H9 (cell line): ENCODE measurements at regions not wholly inside any gene's neighbourhood (a gene's known extent, or its start where the extent isn't known, plus 50 kb on each side); places are given as distances from the start of the nearest gene placed in this dataset.

ENCODE experiments used
- DNase-seq: peaks from one replicate; pipeline ENCODE4 v3.0.0-alpha.2; 2017
- H2AFZ ChIP-seq: one replicate; pipeline ENCODE4 v1.6.1; 2013; ENCODE audit warnings: mild to moderate bottlenecking, low read length, control low read depth, moderate library complexity
- H2AK5ac ChIP-seq: 2 replicates; pipeline ENCODE4 v1.6.1; 2013; ENCODE audit warnings: low read length, control low read depth, mixed read lengths; ENCODE audit not compliant: insufficient read length
- H2BK120ac ChIP-seq: one replicate; pipeline ENCODE4 v1.6.1; 2013; ENCODE audit warnings: low read depth, mild to moderate bottlenecking, low read length, control low read depth, inconsistent platforms; ENCODE audit not compliant: poor library complexity, severe bottlenecking
- H2BK12ac ChIP-seq: 2 replicates; pipeline ENCODE4 v1.6.1; 2013; ENCODE audit warnings: low read length, control low read depth, mixed read lengths, low read depth; ENCODE audit not compliant: insufficient read length
- H2BK15ac ChIP-seq: 2 replicates; pipeline ENCODE4 v1.6.1; 2013; ENCODE audit warnings: low read depth, low read length, control low read depth
- H2BK20ac ChIP-seq: one replicate; pipeline ENCODE4 v1.6.1; 2013; ENCODE audit warnings: low read depth, mild to moderate bottlenecking, low read length, control low read depth, inconsistent platforms; ENCODE audit not compliant: poor library complexity, severe bottlenecking
- H2BK5ac ChIP-seq: 2 replicates; pipeline ENCODE4 v1.6.1; 2013; ENCODE audit warnings: low read length, control low read depth, mixed read lengths; ENCODE audit not compliant: insufficient read length
- H3K14ac ChIP-seq: 2 replicates; pipeline ENCODE4 v1.6.1; 2013; ENCODE audit warnings: low read length, control low read depth; ENCODE audit not compliant: insufficient read depth
- H3K18ac ChIP-seq: 2 replicates; pipeline ENCODE4 v1.6.1; 2013; ENCODE audit warnings: low read depth, mild to moderate bottlenecking, mixed read lengths, low read length, control low read depth; ENCODE audit not compliant: insufficient read length
- H3K23ac ChIP-seq: 2 replicates; pipeline ENCODE4 v1.6.1; 2013; ENCODE audit warnings: low read length, control low read depth, mixed read lengths, low read depth; ENCODE audit not compliant: insufficient read length
- H3K23me2 ChIP-seq: 2 replicates; pipeline ENCODE4 v1.6.1; 2013; ENCODE audit warnings: low read depth, mild to moderate bottlenecking, mixed read lengths, low read length, control low read depth; ENCODE audit not compliant: insufficient read length, poor library complexity, severe bottlenecking
- H3K27ac ChIP-seq: 2 replicates; pipeline ENCODE4 v1.5.1; 2013; ENCODE audit warnings: low read length, control low read depth, mixed read lengths, low read depth; ENCODE audit not compliant: insufficient read length
- H3K27me3 ChIP-seq: 2 replicates; pipeline ENCODE4 v1.6.1; 2013; ENCODE audit warnings: low read length, control low read depth, inconsistent platforms; ENCODE audit not compliant: insufficient read depth
- H3K4ac ChIP-seq: 2 replicates; pipeline ENCODE4 v1.6.1; 2013; ENCODE audit warnings: low read depth, mild to moderate bottlenecking, control low read depth, inconsistent platforms, low read length, moderate library complexity
- H3K4me1 ChIP-seq: 2 replicates; pipeline ENCODE4 v1.6.1; 2013; ENCODE audit warnings: low read length, control low read depth, inconsistent platforms; ENCODE audit not compliant: insufficient read depth
- H3K4me2 ChIP-seq: 2 replicates; pipeline ENCODE4 v1.6.1; 2013; ENCODE audit warnings: low read length, control low read depth, mixed read lengths; ENCODE audit not compliant: insufficient read length, insufficient read depth
- H3K56ac ChIP-seq: 2 replicates; pipeline ENCODE4 v1.6.1; 2013; ENCODE audit warnings: low read depth, mild to moderate bottlenecking, mixed read lengths, low read length, control low read depth; ENCODE audit not compliant: insufficient read length
- H3K79me1 ChIP-seq: 2 replicates; pipeline ENCODE4 v1.6.1; 2013; ENCODE audit warnings: low read depth, mild to moderate bottlenecking, moderate library complexity, low read length, control low read depth, inconsistent platforms; ENCODE audit not compliant: insufficient read depth, poor library complexity, severe bottlenecking
- H3K79me2 ChIP-seq: 2 replicates; pipeline ENCODE4 v1.6.1; 2013; ENCODE audit warnings: low read length, control low read depth, inconsistent platforms; ENCODE audit not compliant: insufficient read depth
- H3K9ac ChIP-seq: 2 replicates; pipeline ENCODE4 v1.6.1; 2013; ENCODE audit warnings: low read length, control low read depth, mixed read lengths; ENCODE audit not compliant: insufficient read length; ENCODE audit errors: extremely low read depth
- H3K9me3 ChIP-seq: one replicate; pipeline ENCODE4 v1.6.1; 2013; ENCODE audit warnings: low read depth, low read length, inconsistent platforms; ENCODE audit not compliant: control insufficient read depth
- H3T11ph ChIP-seq: one replicate; pipeline ENCODE4 v1.6.1; 2013; ENCODE audit warnings: mild to moderate bottlenecking, low read length, control low read depth, inconsistent platforms
- H4K20me1 ChIP-seq: one replicate; pipeline ENCODE4 v1.6.1; 2013; ENCODE audit not compliant: control insufficient read depth, insufficient read length, insufficient read depth
- H4K5ac ChIP-seq: 2 replicates; pipeline ENCODE4 v1.6.1; 2013; ENCODE audit warnings: low read depth, mild to moderate bottlenecking, mixed read lengths, low read length, control low read depth; ENCODE audit not compliant: insufficient read length
- H4K8ac ChIP-seq: replicated peaks from 2 replicates; pipeline ENCODE4 v1.6.1; 2013; ENCODE audit warnings: low read length, control low read depth, mixed read lengths, low read depth; ENCODE audit not compliant: insufficient read length
- H4K91ac ChIP-seq: 2 replicates; pipeline ENCODE4 v1.6.1; 2013; ENCODE audit warnings: low read depth, mild to moderate bottlenecking, moderate library complexity, mixed read lengths, low read length, control low read depth; ENCODE audit not compliant: insufficient read length
- H3K27ac Mint-ChIP-seq, 3 experiments: 2 replicates in 2 of 3; 3 replicates in 1 of 3; pipeline ENCODE4 v1.8.0; 2020 to 2021; ENCODE audit warnings: mixed read lengths in 3 of 3, mild to moderate bottlenecking in 1 of 3, moderate library complexity in 1 of 3
- H3K27me3 Mint-ChIP-seq: 2 replicates; pipeline ENCODE4 v1.8.0; 2021; ENCODE audit warnings: low read depth, mild to moderate bottlenecking, moderate library complexity, mixed read lengths
- H3K36me3 Mint-ChIP-seq, 3 experiments: 2 replicates in 2 of 3; 3 replicates in 1 of 3; pipeline ENCODE4 v1.8.0; 2020 to 2021; ENCODE audit warnings: low read depth in 3 of 3, mixed read lengths in 3 of 3; ENCODE audit not compliant: insufficient read depth in 1 of 3
- H3K4me1 Mint-ChIP-seq, 2 experiments: 2 replicates each; pipeline ENCODE4 v1.8.0; 2020; ENCODE audit warnings: mixed read lengths in 2 of 2
- H3K4me3 Mint-ChIP-seq, 2 experiments: 2 replicates in 1 of 2; 3 replicates in 1 of 2; pipeline ENCODE4 v1.8.0; 2020 to 2021; ENCODE audit warnings: mild to moderate bottlenecking in 2 of 2, mixed read lengths in 2 of 2, moderate library complexity in 1 of 2
- H3K9me3 Mint-ChIP-seq, 2 experiments: 2 replicates in 1 of 2; 3 replicates in 1 of 2; pipeline ENCODE4 v1.8.0; 2020; ENCODE audit warnings: mild to moderate bottlenecking in 2 of 2, mixed read lengths in 2 of 2, moderate library complexity in 1 of 2
- WGBS: extraction: QIAGEN DNeasy Blood & Tissue Kit; methylation state at CpG from one replicate; pipeline ENCODE4 v1.1.7; 2013; ENCODE audit warnings: missing lambda C conversion rate, low lambda C conversion rate, mixed read lengths; ENCODE audit not compliant: insufficient read length; ENCODE audit errors: extremely low coverage; 5-methylcytosine and 5-hydroxymethylcytosine counted together
- TF ChIP-seq, protein P1 (sequence below): fragments of 200-600 bp; sonication (generic); conservative IDR thresholded peaks from 3 replicates; pipeline ENCODE4 v1.8.0; 2021; ENCODE audit warnings: antibody characterized with exemption, mild to moderate bottlenecking

DNA sequence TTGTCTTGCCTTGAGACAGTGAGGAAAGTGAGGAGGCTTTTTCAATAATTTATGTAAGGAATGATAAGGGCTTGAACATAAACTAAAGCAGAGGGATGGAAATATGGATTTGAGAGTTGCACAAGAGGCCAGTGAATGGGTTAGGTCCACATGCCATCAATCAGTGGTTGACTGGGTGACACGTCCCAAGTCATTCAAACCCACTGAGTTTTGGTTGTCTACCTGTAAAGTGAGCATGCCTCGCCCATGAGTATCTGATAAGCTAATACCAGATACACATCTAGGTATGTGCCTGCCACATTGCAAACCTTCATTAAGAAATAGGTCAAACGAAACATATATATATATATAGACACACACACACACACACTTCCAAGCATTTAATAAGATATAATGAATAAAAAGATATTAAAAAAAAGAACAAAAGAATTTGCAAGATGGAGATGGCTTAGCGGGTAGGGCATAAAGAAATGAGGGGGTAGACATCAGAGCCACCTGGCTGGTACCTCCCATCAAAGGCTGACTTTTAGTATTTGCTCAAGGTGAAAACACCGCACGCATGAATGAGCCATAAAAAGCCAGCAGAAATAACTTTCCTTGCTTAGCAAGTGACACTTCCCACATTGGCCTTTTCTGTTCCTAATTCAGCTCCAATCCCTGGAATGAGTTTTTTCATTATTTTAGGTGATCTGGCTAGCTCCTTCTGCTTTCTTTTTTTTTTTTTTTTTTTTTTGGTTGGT, 109.1 kb upstream of the GGTLC1 start:
- no peak for DNase-seq
- TF ChIP-seq, protein P1, sequence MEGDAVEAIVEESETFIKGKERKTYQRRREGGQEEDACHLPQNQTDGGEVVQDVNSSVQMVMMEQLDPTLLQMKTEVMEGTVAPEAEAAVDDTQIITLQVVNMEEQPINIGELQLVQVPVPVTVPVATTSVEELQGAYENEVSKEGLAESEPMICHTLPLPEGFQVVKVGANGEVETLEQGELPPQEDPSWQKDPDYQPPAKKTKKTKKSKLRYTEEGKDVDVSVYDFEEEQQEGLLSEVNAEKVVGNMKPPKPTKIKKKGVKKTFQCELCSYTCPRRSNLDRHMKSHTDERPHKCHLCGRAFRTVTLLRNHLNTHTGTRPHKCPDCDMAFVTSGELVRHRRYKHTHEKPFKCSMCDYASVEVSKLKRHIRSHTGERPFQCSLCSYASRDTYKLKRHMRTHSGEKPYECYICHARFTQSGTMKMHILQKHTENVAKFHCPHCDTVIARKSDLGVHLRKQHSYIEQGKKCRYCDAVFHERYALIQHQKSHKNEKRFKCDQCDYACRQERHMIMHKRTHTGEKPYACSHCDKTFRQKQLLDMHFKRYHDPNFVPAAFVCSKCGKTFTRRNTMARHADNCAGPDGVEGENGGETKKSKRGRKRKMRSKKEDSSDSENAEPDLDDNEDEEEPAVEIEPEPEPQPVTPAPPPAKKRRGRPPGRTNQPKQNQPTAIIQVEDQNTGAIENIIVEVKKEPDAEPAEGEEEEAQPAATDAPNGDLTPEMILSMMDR: no peak
- H2BK5ac ChIP-seq: no peak overlapping the region
- no peak overlapping the region for H2BK20ac ChIP-seq
- H2AK5ac ChIP-seq: no peak overlapping the region
- H3K27ac Mint-ChIP-seq: no peak overlapping the region
- H4K20me1 ChIP-seq: no peaks in the 10 kb centered on the region
- no peak overlapping the region for H3K23ac ChIP-seq
- no peak overlapping the region for H2AFZ ChIP-seq
- no peak overlapping the region for H3K9ac ChIP-seq
- no peaks in the 10 kb centered on the region for H3K79me1 ChIP-seq
- no peaks in the 10 kb centered on the region for H3K9me3 ChIP-seq
- no peak overlapping the region for H3K56ac ChIP-seq
- no peak overlapping the region for H2BK120ac ChIP-seq
- no peak overlapping the region for H2BK15ac ChIP-seq
- H3K23me2 ChIP-seq: no peaks in the 10 kb centered on the region
- H3K4me2 ChIP-seq: no peak overlapping the region
- H3K27me3 ChIP-seq: no peaks in the 10 kb centered on the region; the same call in 1 of the 2 replicates
- no peak overlapping the region for H3K18ac ChIP-seq
- H3K9me3 Mint-ChIP-seq: no peaks in the 10 kb centered on the region
- H4K91ac ChIP-seq: no peak overlapping the region
- no peak overlapping the region for H4K5ac ChIP-seq
- H3K27me3 Mint-ChIP-seq: peaks cover 8% of the 10 kb centered on the region
- H3T11ph ChIP-seq: no peak overlapping the region
- H3K79me2 ChIP-seq: no peaks in the 10 kb centered on the region
- no CpG with 5 or more reads among the region's 6 CpGs for WGBS
- no peak overlapping the region for H2BK12ac ChIP-seq
- no peaks in the 10 kb centered on the region for H3K4me1 ChIP-seq
- H4K8ac ChIP-seq: no peak overlapping the region
- H3K4me3 Mint-ChIP-seq: no peak overlapping the region
- no peak overlapping the region for H3K4ac ChIP-seq
- H3K4me1 Mint-ChIP-seq: peaks cover 23 to 27% of the 10 kb centered on the region in 2 experiments
- H3K27ac ChIP-seq: no peak overlapping the region
- H3K36me3 Mint-ChIP-seq: no peaks in the 10 kb centered on the region
- H3K14ac ChIP-seq: no peak overlapping the region
